Spleen (tissue), 11 donors: ENCODE measurements at regions not wholly inside any gene's neighbourhood (a gene's known extent, or its start where the extent isn't known, plus 50 kb on each side); places are given as distances from the start of the nearest gene placed in this dataset.

Source experiments
- DNase-seq: peaks from one replicate; pipeline ENCODE4 v3.0.0-alpha.2; 2020
- H3K27ac ChIP-seq, 8 donors: fragments of 200-600 bp; sonication (generic) in 7 of 8; 1 replicate in 4 of 8; 2 replicates in 4 of 8; pipeline versions ENCODE4 v1.5.0 to v1.8.0; 2016 to 2021; ENCODE audit warnings: inconsistent platforms in 4 of 8, mild to moderate bottlenecking in 4 of 8, moderate library complexity in 1 of 8
- H3K27me3 ChIP-seq, 7 donors: fragments of 200-600 bp; sonication (generic) in 6 of 7; replicated peaks in 1 of 7; 1 replicate in 4 of 7; 2 replicates in 3 of 7; pipeline versions ENCODE4 v1.5.0 to v1.8.0; 2016 to 2021; ENCODE audit warnings: inconsistent platforms in 3 of 7, mild to moderate bottlenecking in 1 of 7
- H3K36me3 ChIP-seq, 6 donors: fragments of 200-600 bp; sonication (generic) in 5 of 6; 1 replicate in 4 of 6; 2 replicates in 2 of 6; pipeline versions ENCODE4 v1.5.0 to v1.8.0; 2016 to 2021; ENCODE audit warnings: inconsistent platforms in 2 of 6
- H3K4me1 ChIP-seq, 6 donors: fragments of 200-600 bp; sonication (generic) in 5 of 6; 1 replicate in 3 of 6; 2 replicates in 3 of 6; pipeline versions ENCODE4 v1.5.0 to v1.8.0; 2016 to 2021; ENCODE audit warnings: inconsistent platforms in 3 of 6
- H3K4me3 ChIP-seq, 8 donors: fragments of 200-600 bp; sonication (generic) in 7 of 8; 1 replicate in 4 of 8; 2 replicates in 4 of 8; pipeline versions ENCODE4 v1.5.0 to v1.8.0; 2016 to 2021; ENCODE audit warnings: inconsistent platforms in 4 of 8, mild to moderate bottlenecking in 4 of 8, moderate library complexity in 2 of 8
- H3K9me3 ChIP-seq, 8 donors: fragments of 200-600 bp; sonication (generic) in 7 of 8; 1 replicate in 4 of 8; 2 replicates in 4 of 8; pipeline versions ENCODE4 v1.5.0 to v1.8.0; 2016 to 2021; ENCODE audit warnings: inconsistent platforms in 4 of 8
- CTCF ChIP-seq, 11 experiments: fragments of 200-600 bp in 7 of 11; fragments of 450-650 bp in 4 of 11; sonication (generic) in 4 of 11; IDR thresholded peaks in 8 of 11; conservative IDR thresholded peaks in 3 of 11; 1 replicate in 7 of 11; 2 replicates in 4 of 11; pipeline versions ENCODE4 v1.4.0 to v1.8.0; 2016 to 2021; ENCODE audit warnings: antibody characterized with exemption in 11 of 11, inconsistent platforms in 4 of 11, mild to moderate bottlenecking in 1 of 11
- POLR2A ChIP-seq, 3 donors: fragments of 450-650 bp; IDR thresholded peaks; one replicate each; pipeline ENCODE4 v1.5.1; 2017; ENCODE audit warnings: antibody characterized with exemption in 3 of 3, mild to moderate bottlenecking in 1 of 3
- POLR2AphosphoS5 ChIP-seq, 3 donors: sonication (generic); formaldehyde crosslinking; IDR thresholded peaks; one replicate each; pipeline ENCODE4 v1.5.1; 2017; ENCODE audit warnings: antibody characterized with exemption in 3 of 3
- WGBS, 5 donors: extraction: QIAGEN DNeasy Blood & Tissue Kit in 3 of 5; methylation state at CpG; one replicate each; pipeline versions ENCODE4 v1.1.5 to v1.1.7; 2013 to 2018; 5-methylcytosine and 5-hydroxymethylcytosine counted together
- intact Hi-C: fragments of 100-400 bp; cut with DNase I; formaldehyde crosslinking; loops from one replicate; pipeline ENCODE4 v1.15.0; 2023; ENCODE audit warnings: low total_unique reads
- donor health status: healthy with polysubstance abuse.
- donor health status: DM: no; HTN: no; CAD: no; lungs with moderate emphysema.
- donor health status: DM: no; HTN: no; CAD: no.
- donor health status: Bipolar disorder and iron deficiency.
- donor health status: healthy.
- donor health status: DM: no; HTN: no; CAD: no.
- donor health status: DM: yes; HTN: yes; CAD: no.

GRCh38 chr13:107730813-107731212, 484.5 kb downstream of the LIG4 start:
- Histone ChIP-seq H3K27me3 (no peaks in the 10 kb centered on the region), H3K9me3 (peaks cover 0 to 13% (median 0%) of the 10 kb centered on the region in 8 donors), H3K27ac (no peak overlapping the region), H3K36me3 (no peaks in the 10 kb centered on the region), H3K4me3 (no peak overlapping the region), H3K4me1 (no peaks in the 10 kb centered on the region)
- WGBS, 5 donors = 67 to 80% (median 78%) methylated on average over 6 of the region's 6 CpGs
- TF ChIP-seq POLR2A (IDR thresholded peaks at IDR 0.05) = no peak
- TF ChIP-seq CTCF (IDR thresholded peaks at IDR 0.05 in 8 of 11, conservative IDR thresholded peaks at IDR 0.05 in 3 of 11) = no peak
- TF ChIP-seq POLR2AphosphoS5 (IDR thresholded peaks at IDR 0.05) = no peak
- intact Hi-C loops = no loop called here
- DNase-seq = no peak

DNA sequence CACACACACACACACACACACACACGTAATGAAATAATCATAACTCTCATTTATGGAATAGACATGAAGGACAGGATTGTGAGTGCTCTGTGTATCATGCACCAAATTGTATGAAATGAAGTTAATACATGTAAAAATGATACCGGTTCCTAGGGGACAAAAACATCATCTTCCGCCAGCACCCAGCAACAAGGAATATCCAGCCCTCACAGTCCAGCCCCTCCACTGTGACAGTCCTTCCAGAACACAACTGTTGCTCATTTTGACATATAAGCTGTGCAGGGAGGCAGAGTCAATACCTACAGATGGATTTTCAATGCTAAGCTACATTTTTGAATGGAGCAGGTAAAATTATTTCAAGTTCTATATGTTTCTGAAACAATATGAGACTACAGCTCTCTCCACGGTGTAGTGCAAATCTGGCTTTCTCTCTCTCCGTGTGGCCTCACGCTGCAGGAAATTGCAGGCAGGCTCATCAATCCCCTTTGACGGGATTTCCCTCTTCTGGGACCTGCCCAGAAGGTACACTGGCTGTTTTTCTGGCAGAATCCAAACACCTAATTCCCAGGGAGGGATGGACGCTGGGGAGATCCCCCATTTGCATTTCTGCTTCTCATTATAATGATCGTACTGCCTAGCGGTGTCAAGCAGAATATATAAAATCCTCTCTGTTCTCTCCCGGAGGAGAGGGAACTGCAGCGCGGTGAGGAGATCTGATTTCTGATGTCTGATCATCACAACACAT, 494.0 kb downstream of the LIG4 start:
- no peak for TF ChIP-seq POLR2AphosphoS5 (IDR thresholded peaks at IDR 0.05)
- TF ChIP-seq CTCF (IDR thresholded peaks at IDR 0.05 in 8 of 11, conservative IDR thresholded peaks at IDR 0.05 in 3 of 11) = no peak
- no peak for TF ChIP-seq POLR2A (IDR thresholded peaks at IDR 0.05)
- H3K4me3 ChIP-seq = no peak overlapping the region
- H3K27me3 ChIP-seq = no peaks in the 10 kb centered on the region
- WGBS, 5 donors = 41 to 50% (median 47%) methylated on average over 13 of the region's 13 CpGs
- DNase-seq = no peak
- no peak overlapping the region for H3K27ac ChIP-seq
- no peaks in the 10 kb centered on the region for H3K4me1 ChIP-seq
- H3K36me3 ChIP-seq = no peaks in the 10 kb centered on the region
- peaks cover 0 to 40% (median 0%) of the 10 kb centered on the region in 8 donors for H3K9me3 ChIP-seq
- intact Hi-C loops = no loop called here

DNA sequence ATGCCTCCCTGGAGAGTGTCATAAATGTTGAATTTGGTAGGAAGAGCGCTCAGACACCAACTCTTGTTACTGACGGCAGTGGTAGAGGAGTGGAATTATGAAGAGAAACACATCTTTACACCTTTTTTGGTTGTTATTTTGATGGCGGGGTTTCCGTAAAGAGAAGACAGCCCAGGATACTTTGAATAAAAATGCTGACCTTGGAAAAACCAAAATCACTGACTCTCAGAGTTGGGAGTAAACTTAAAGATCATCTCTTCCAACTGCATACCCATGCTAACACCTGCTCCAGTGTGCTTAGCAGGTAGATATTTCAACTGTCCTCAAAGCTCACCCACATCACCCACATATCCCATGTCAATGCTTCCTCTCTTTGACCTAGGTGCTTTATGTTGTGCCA, 498.6 kb downstream of the LIG4 start:
- Histone ChIP-seq H3K4me3 (no peak overlapping the region), H3K36me3 (no peaks in the 10 kb centered on the region), H3K27me3 (no peaks in the 10 kb centered on the region), H3K27ac (no peak overlapping the region), H3K4me1 (no peaks in the 10 kb centered on the region), H3K9me3 (peaks cover 0 to 28% (median 0%) of the 10 kb centered on the region in 8 donors)
- WGBS, 5 donors = 84 to 90% (median 88%) methylated on average over 4 of the region's 4 CpGs
- TF ChIP-seq CTCF (IDR thresholded peaks at IDR 0.05 in 8 of 11, conservative IDR thresholded peaks at IDR 0.05 in 3 of 11) = no peak
- no peak for TF ChIP-seq POLR2AphosphoS5 (IDR thresholded peaks at IDR 0.05)
- TF ChIP-seq POLR2A (IDR thresholded peaks at IDR 0.05) = no peak
- no peak for DNase-seq
- intact Hi-C loops = no loop called here

- no peak overlapping the region for H3K4me3 ChIP-seq
- no peaks in the 10 kb centered on the region for H3K4me1 ChIP-seq
- intact Hi-C loops = no loop called here
- H3K27me3 ChIP-seq = no peaks in the 10 kb centered on the region
- peaks cover 0 to 28% (median 0%) of the 10 kb centered on the region in 8 donors for H3K9me3 ChIP-seq
- no peak overlapping the region for H3K27ac ChIP-seq
- no peak for DNase-seq
- 76 to 81% (median 77%) methylated on average over 7 of the region's 7 CpGs for WGBS, 5 donors
- TF ChIP-seq POLR2A (IDR thresholded peaks at IDR 0.05) = no peak
- TF ChIP-seq POLR2AphosphoS5 (IDR thresholded peaks at IDR 0.05) = no peak
- TF ChIP-seq CTCF (IDR thresholded peaks at IDR 0.05 in 8 of 11, conservative IDR thresholded peaks at IDR 0.05 in 3 of 11) = no peak
- H3K36me3 ChIP-seq = no peaks in the 10 kb centered on the region
These were observed 499.1 kb downstream of the LIG4 start for GRCh38 chr13:107716241-107716640.
